Transverse colon (tissue), 4 donors: ENCODE measurements at regions not wholly inside any gene's neighbourhood (a gene's known extent, or its start where the extent isn't known, plus 50 kb on each side); places are given as distances from the start of the nearest gene placed in this dataset.
"Not testable (repeated sequence)": the region's sequence is repeated elsewhere in the genome, so short reads cannot be mapped to it uniquely, and the experiment has no call there.

Source experiments
- DNase-seq: peaks from one replicate; pipeline ENCODE4 v3.0.0-alpha.2; 2019
- H3K27ac ChIP-seq, 4 donors: fragments of 200-600 bp; sonication (generic); 2 replicates each; pipeline ENCODE4 v1.5.1; 2016 to 2018; ENCODE audit warnings: inconsistent platforms in 4 of 4
- H3K27me3 ChIP-seq: fragments of 200-600 bp; sonication (generic); 2 replicates; pipeline ENCODE4 v1.5.1; 2017; ENCODE audit warnings: inconsistent platforms
- H3K36me3 ChIP-seq, 4 donors: fragments of 200-600 bp; sonication (generic); 2 replicates each; pipeline ENCODE4 v1.5.1; 2017 to 2019; ENCODE audit warnings: inconsistent platforms in 4 of 4
- H3K4me1 ChIP-seq, 4 donors: fragments of 200-600 bp; sonication (generic); 2 replicates each; pipeline ENCODE4 v1.5.1; 2017 to 2020; ENCODE audit warnings: inconsistent platforms in 4 of 4
- H3K4me3 ChIP-seq, 4 donors: fragments of 200-600 bp; sonication (generic); 1 replicate in 1 of 4; 2 replicates in 3 of 4; pipeline versions ENCODE4 v1.5.1 to v1.6.1; 2017 to 2019; ENCODE audit warnings: inconsistent platforms in 4 of 4
- H3K9me3 ChIP-seq, 2 donors: fragments of 200-600 bp; sonication (generic); 2 replicates each; pipeline ENCODE4 v1.5.1; 2017 to 2019; ENCODE audit warnings: inconsistent platforms in 2 of 2
- CTCF ChIP-seq, 5 experiments: fragments of 200-600 bp in 3 of 5; fragments of 450-650 bp in 2 of 5; sonication (generic) in 3 of 5; IDR thresholded peaks; 1 replicate in 2 of 5; 2 replicates in 3 of 5; pipeline ENCODE4 v1.5.1; 2016 to 2017; ENCODE audit warnings: antibody characterized with exemption in 5 of 5, inconsistent platforms in 3 of 5, mild to moderate bottlenecking in 2 of 5, moderate library complexity in 1 of 5
- EP300 ChIP-seq: sonication (generic); formaldehyde crosslinking; IDR thresholded peaks from one replicate; pipeline ENCODE4 v1.6.1; 2017; ENCODE audit warnings: antibody characterized with exemption, low read depth
- POLR2A ChIP-seq: fragments of 450-650 bp; IDR thresholded peaks from one replicate; pipeline ENCODE4 v1.6.1; 2016; ENCODE audit warnings: antibody characterized with exemption, mild to moderate bottlenecking, moderate library complexity
- POLR2AphosphoS5 ChIP-seq, 3 donors: sonication (generic); formaldehyde crosslinking; IDR thresholded peaks; one replicate each; pipeline ENCODE4 v1.6.1; 2016; ENCODE audit warnings: antibody characterized with exemption in 3 of 3
- WGBS, 2 donors: methylation state at CpG; one replicate each; pipeline ENCODE4 v1.1.5; 2018; ENCODE audit warnings: low coverage in 1 of 2; 5-methylcytosine and 5-hydroxymethylcytosine counted together
- in situ Hi-C, 4 donors: fragments of 200-750 bp; cut with MboI; loops; one replicate each; pipeline versions ENCODE4 v1.15.0 to v1.15.1; 2017; ENCODE audit warnings: low sequenced_read_pairs in 3 of 4, low pct_ligation_motif_present in 1 of 4, low pct_unique_long_range_greater_than_20kb in 1 of 4
- intact Hi-C: fragments of 100-400 bp; cut with DNase I; formaldehyde crosslinking; loops from one replicate; pipeline ENCODE4 v1.15.1; 2023; ENCODE audit warnings: low total_unique reads

GRCh38 chr6:133787859-133788505 is 100.9 kb upstream of the TCF21 start:
- in situ Hi-C loops = no loop called here

GRCh38 chr6:133788556-133788955 is 100.4 kb upstream of the TCF21 start:
- in situ Hi-C loops = no loop called here
- Histone ChIP-seq H3K4me1 (no peaks in the 10 kb centered on the region), H3K9me3 (no peaks in the 10 kb centered on the region)

More at GRCh38 chr6:133787859-133788505, 100.9 kb upstream of the TCF21 start:
- DNase-seq = no peak
- TF ChIP-seq CTCF (IDR thresholded peaks at IDR 0.05) (no peak), POLR2AphosphoS5 (IDR thresholded peaks at IDR 0.05) (no peak), POLR2A (no peak), EP300 (no peak)
- Histone ChIP-seq H3K27ac (no peak overlapping the region), H3K4me1 (no peaks in the 10 kb centered on the region), H3K36me3 (no peaks in the 10 kb centered on the region), H3K27me3 (no peaks in the 10 kb centered on the region), H3K9me3 (no peaks in the 10 kb centered on the region), H3K4me3 (no peak overlapping the region)
- intact Hi-C loops = no loop called here
- WGBS, 2 donors = 75 to 87% methylated on average over 3 to 4 of the region's 4 CpGs

GRCh38 chr6:133789449-133789848 is 99.5 kb upstream of the TCF21 start:
- H3K9me3 ChIP-seq, intact Hi-C loops, H3K4me3 ChIP-seq, H3K27ac ChIP-seq, H3K36me3 ChIP-seq, H3K4me1 ChIP-seq, DNase-seq, in situ Hi-C loops, H3K27me3 ChIP-seq: not testable (repeated sequence)
- 75 to 76% methylated on average over 1 of the region's 1 CpG for WGBS, 2 donors

More at GRCh38 chr6:133788556-133788955, 100.4 kb upstream of the TCF21 start:
- DNase-seq = no peak
- TF ChIP-seq POLR2A (no peak), CTCF (IDR thresholded peaks at IDR 0.05) (no peak), EP300 (no peak), POLR2AphosphoS5 (IDR thresholded peaks at IDR 0.05) (no peak)
- intact Hi-C loops = no loop called here
- no peaks in the 10 kb centered on the region for H3K36me3 ChIP-seq
- H3K4me3 ChIP-seq = no peak overlapping the region
- H3K27ac ChIP-seq = no peak overlapping the region
- no peaks in the 10 kb centered on the region for H3K27me3 ChIP-seq
- WGBS, 2 donors = 74 to 81% methylated on average over 3 of the region's 3 CpGs

GRCh38 chr6:133790756-133791155 is 98.2 kb upstream of the TCF21 start:
- H3K4me3 ChIP-seq, H3K4me1 ChIP-seq, DNase-seq, H3K27ac ChIP-seq, H3K9me3 ChIP-seq, in situ Hi-C loops, intact Hi-C loops, H3K36me3 ChIP-seq, H3K27me3 ChIP-seq: not testable (repeated sequence)

GRCh38 chr6:133795051-133795450 is 93.9 kb upstream of the TCF21 start:
- H3K27ac ChIP-seq, H3K36me3 ChIP-seq, DNase-seq, H3K27me3 ChIP-seq, in situ Hi-C loops, intact Hi-C loops, H3K4me3 ChIP-seq, H3K4me1 ChIP-seq, H3K9me3 ChIP-seq: not testable (repeated sequence)
- 67 to 73% methylated on average over 2 of the region's 2 CpGs for WGBS, 2 donors

GRCh38 chr6:133796235-133796634 is 92.7 kb upstream of the TCF21 start:
- peaks cover 0 to 3% of the 10 kb centered on the region in 2 donors for H3K9me3 ChIP-seq
- H3K36me3 ChIP-seq = no peaks in the 10 kb centered on the region
- intact Hi-C loops (no loop called here), in situ Hi-C loops (no loop called here)
- H3K4me1 ChIP-seq = no peaks in the 10 kb centered on the region
- no peak overlapping the region for H3K4me3 ChIP-seq
- no peaks in the 10 kb centered on the region for H3K27me3 ChIP-seq
- TF ChIP-seq EP300 (no peak), POLR2AphosphoS5 (IDR thresholded peaks at IDR 0.05) (no peak), POLR2A (no peak), CTCF (IDR thresholded peaks at IDR 0.05) (no peak)
- DNase-seq = no peak
- H3K27ac ChIP-seq = no peak overlapping the region
- 17 to 47% methylated on average over 1 of the region's 1 CpG for WGBS, 2 donors
